ENCODE measurements at regions not wholly inside any gene's neighbourhood (a gene's known extent, or its start where the extent isn't known, plus 50 kb on each side); places are given as distances from the start of the nearest gene placed in this dataset.
A peak's percentile ranks its signal among the peaks of the same experiment; 100 is the strongest.

- TF ChIP-seq CTCF (conservative IDR thresholded peaks at IDR 0.05; ENCODE audit: low read length) = no peak
- DNase-seq (ENCODE audit: low read depth) = no peak
- no peak overlapping the region for H3K4me3 ChIP-seq (ENCODE audit: low read length)
Observed at GRCh38 chr6:138622967-138623366, 123.7 kb upstream of the NHSL1 start.

DNA sequence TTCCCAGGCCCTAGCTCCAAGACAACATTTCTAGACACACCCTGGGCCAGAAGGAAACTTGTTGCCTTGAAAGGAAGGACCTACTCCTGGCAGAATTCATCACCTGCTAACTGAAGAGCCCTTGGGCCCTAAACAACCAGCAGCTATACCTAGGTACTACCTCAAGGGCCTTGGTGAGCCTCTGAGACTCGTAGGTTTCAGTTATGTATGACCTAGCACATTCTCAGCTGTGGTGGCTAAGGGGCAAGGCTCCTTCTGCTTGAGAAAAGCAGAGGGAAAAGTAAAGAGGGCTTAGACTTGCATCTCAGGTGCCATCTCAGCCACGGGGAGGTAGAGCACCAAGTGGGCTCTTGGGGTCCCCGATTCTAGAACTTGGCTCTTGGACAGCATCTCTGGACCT, 132.3 kb upstream of the NHSL1 start:
- DNase-seq (ENCODE audit: low read depth) = no peak
- TF ChIP-seq CTCF (conservative IDR thresholded peaks at IDR 0.05; ENCODE audit: low read length) = no peak
- no peak overlapping the region for H3K4me3 ChIP-seq (ENCODE audit: low read length)

DNA sequence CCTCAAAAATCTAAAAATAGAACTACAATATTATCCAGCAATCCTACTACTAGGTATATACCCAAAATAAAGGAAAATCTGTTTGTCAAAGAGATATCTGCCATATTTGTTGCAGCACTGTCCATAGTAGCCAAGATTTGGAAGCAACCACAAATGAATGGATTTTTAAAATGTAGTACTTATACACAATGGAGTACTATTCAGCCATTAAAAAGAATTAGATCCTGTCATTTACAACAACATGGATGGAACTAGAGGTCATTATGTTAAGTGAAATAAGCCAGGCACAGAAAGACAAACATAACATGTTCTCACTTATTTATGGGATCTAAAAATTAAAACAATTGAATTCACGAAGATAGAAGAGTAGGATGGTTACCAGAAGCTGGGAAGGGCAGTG, 135.7 kb upstream of the CCDC28A start:
- DNase-seq (ENCODE audit: low read depth) = no peak
- H3K4me3 ChIP-seq (ENCODE audit: low read length) = no peak overlapping the region
- no peak for TF ChIP-seq CTCF (conservative IDR thresholded peaks at IDR 0.05; ENCODE audit: low read length)

- no peak for DNase-seq (ENCODE audit: low read depth)
- TF ChIP-seq CTCF (conservative IDR thresholded peaks at IDR 0.05; ENCODE audit: low read length) = no peak
- no peak overlapping the region for H3K4me3 ChIP-seq (ENCODE audit: low read length)
Observed at GRCh38 chr6:138638604-138639003, 135.0 kb upstream of the CCDC28A start.

DNA sequence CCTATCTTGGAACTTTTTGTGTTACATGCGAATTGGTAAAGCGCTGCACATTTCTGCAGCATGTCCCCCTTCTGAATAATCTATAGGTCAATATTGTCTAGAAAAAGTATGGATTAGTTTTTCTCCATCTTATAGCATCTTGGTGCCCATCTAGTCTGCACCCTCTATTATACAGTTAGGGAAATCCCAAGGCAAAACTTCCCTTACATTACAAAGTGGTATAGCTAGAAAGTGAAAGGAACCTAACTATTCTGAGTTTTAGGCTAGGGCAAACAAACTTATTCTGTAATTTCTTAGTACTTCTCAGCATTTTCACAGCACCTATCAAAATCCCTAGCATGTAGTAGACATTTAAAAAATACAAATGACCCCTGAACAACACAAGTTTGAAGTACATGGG, 133.5 kb upstream of the CCDC28A start:
- TF ChIP-seq CTCF (conservative IDR thresholded peaks at IDR 0.05; ENCODE audit: low read length) = no peak
- no peak for DNase-seq (ENCODE audit: low read depth)

DNA sequence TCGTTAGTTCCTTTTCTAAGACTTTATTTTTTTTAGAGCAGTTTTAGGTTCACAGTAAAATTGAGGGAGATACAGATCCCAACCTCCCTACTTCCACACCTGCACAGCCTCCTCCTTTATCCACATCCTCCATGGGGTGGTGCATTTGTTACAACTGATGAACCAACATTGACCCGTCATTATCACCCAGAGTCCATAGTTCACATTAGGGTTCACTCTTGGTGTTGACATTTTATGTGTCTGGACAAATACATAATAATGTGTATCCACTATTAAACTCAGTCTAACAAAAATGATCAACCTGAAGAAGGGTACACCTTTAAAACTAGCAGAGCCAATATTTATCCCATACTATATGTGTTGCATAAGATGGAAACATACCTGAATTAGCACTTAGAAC, 130.4 kb upstream of the CCDC28A start:
- no peak for DNase-seq (ENCODE audit: low read depth)
- H3K4me3 ChIP-seq (ENCODE audit: low read length) = no peak overlapping the region
- no peak for TF ChIP-seq CTCF (conservative IDR thresholded peaks at IDR 0.05; ENCODE audit: low read length)

More for the DNA sequence above, 133.5 kb upstream of the CCDC28A start:
- no peak overlapping the region for H3K4me3 ChIP-seq (ENCODE audit: low read length)

GRCh38 chr6:138645976-138646640, 127.5 kb upstream of the CCDC28A start:
- peak; percentile 29 for DNase-seq (ENCODE audit: low read depth)

More at GRCh38 chr6:138645976-138646640, 127.5 kb upstream of the CCDC28A start:
- no peak for TF ChIP-seq CTCF (conservative IDR thresholded peaks at IDR 0.05; ENCODE audit: low read length)
- H3K4me3 ChIP-seq (ENCODE audit: low read length) = no peak overlapping the region

Data from AG10803 (cell line).